GM23338 (cell line): ENCODE measurements at regions not wholly inside any gene's neighbourhood (a gene's known extent, or its start where the extent isn't known, plus 50 kb on each side); places are given as distances from the start of the nearest gene placed in this dataset.

Source experiments
- ATAC-seq: fragments of 200-7000 bp; cut with Tn5 transposase; 3 replicates; pipeline ENCODE4 v1.9.1; 2020
- DNase-seq: peaks from one replicate; pipeline ENCODE4 v3.0.0-alpha.2; 2015; ENCODE audit warnings: low spot score
- H2AFZ ChIP-seq: fragments of 200-600 bp; sonication (generic); 2 replicates; pipeline ENCODE4 v1.8.0; 2016; ENCODE audit warnings: antibody characterized with exemption, mild to moderate bottlenecking, moderate library complexity
- H3F3A ChIP-seq: fragments of 200-600 bp; sonication (generic); replicated peaks from 2 replicates; pipeline ENCODE4 v1.8.0; 2017; ENCODE audit warnings: antibody characterized with exemption, mixed run types, low read depth
- H3K27ac ChIP-seq: fragments of 200-600 bp; sonication (generic); 2 replicates; pipeline ENCODE4 v1.6.1; 2016; ENCODE audit warnings: low read depth
- H3K27me3 ChIP-seq: fragments of 200-600 bp; sonication (generic); 2 replicates; pipeline ENCODE4 v1.8.0; 2016; ENCODE audit warnings: mild to moderate bottlenecking, mixed run types, moderate library complexity; ENCODE audit not compliant: insufficient read depth
- H3K36me3 ChIP-seq: fragments of 200-600 bp; sonication (generic); 2 replicates; pipeline ENCODE4 v1.8.0; 2016; ENCODE audit warnings: mild to moderate bottlenecking; ENCODE audit not compliant: insufficient read depth
- H3K4me1 ChIP-seq: fragments of 200-600 bp; sonication (generic); 2 replicates; pipeline ENCODE4 v1.8.0; 2016; ENCODE audit warnings: mild to moderate bottlenecking, moderate library complexity; ENCODE audit not compliant: insufficient read depth
- H3K4me2 ChIP-seq: fragments of 200-600 bp; sonication (generic); 2 replicates; pipeline ENCODE4 v1.7.1; 2017; ENCODE audit warnings: mixed run types
- H3K4me3 ChIP-seq: fragments of 200-600 bp; sonication (generic); 2 replicates; pipeline ENCODE4 v1.6.1; 2016; ENCODE audit warnings: mixed run types
- H3K79me2 ChIP-seq: fragments of 200-600 bp; sonication (generic); replicated peaks from 2 replicates; pipeline ENCODE4 v1.8.0; 2017; ENCODE audit warnings: mild to moderate bottlenecking; ENCODE audit not compliant: insufficient read depth
- H3K9me2 ChIP-seq: fragments of 200-600 bp; sonication (generic); 2 replicates; pipeline ENCODE4 v1.8.0; 2017; ENCODE audit not compliant: insufficient read depth
- H4K20me1 ChIP-seq: fragments of 200-600 bp; sonication (generic); replicated peaks from 2 replicates; pipeline ENCODE4 v1.8.0; 2017; ENCODE audit warnings: mild to moderate bottlenecking; ENCODE audit not compliant: insufficient read depth
- H3K27ac Mint-ChIP-seq: 2 replicates; pipeline ENCODE4 v1.8.0; 2020; ENCODE audit warnings: inconsistent platforms, mild to moderate bottlenecking, moderate library complexity, mixed read lengths
- H3K27me3 Mint-ChIP-seq: 3 replicates; pipeline ENCODE4 v1.8.0; 2022; ENCODE audit warnings: low read depth, mild to moderate bottlenecking, moderate library complexity, mixed read lengths, inconsistent platforms; ENCODE audit not compliant: insufficient read depth, poor library complexity
- H3K36me3 Mint-ChIP-seq: 3 replicates; pipeline ENCODE4 v1.8.0; 2021; ENCODE audit warnings: low read depth, mild to moderate bottlenecking, inconsistent platforms, moderate library complexity, mixed read lengths
- H3K4me1 Mint-ChIP-seq: 3 replicates; pipeline ENCODE4 v1.8.0; 2020; ENCODE audit warnings: mild to moderate bottlenecking, inconsistent platforms, mixed read lengths
- H3K4me3 Mint-ChIP-seq: 3 replicates; pipeline ENCODE4 v1.8.0; 2021; ENCODE audit warnings: moderate library complexity, mild to moderate bottlenecking, inconsistent platforms, mixed read lengths
- H3K9me3 Mint-ChIP-seq: 3 replicates; pipeline ENCODE4 v1.8.0; 2020; ENCODE audit warnings: moderate library complexity, mild to moderate bottlenecking, inconsistent platforms, mixed read lengths
- CREB1 ChIP-seq: fragments of 250-450 bp; sonication (Bioruptor Pico); IDR thresholded peaks from 2 replicates; pipeline ENCODE4 v1.5.0; 2020; ENCODE audit warnings: low read depth, mild to moderate bottlenecking, moderate library complexity
- EZH2 ChIP-seq: fragments of 200-600 bp; sonication (generic); IDR thresholded peaks from one replicate; pipeline ENCODE4 v1.8.0; 2017; ENCODE audit warnings: antibody characterized with exemption, mild to moderate bottlenecking, low read depth; ENCODE audit not compliant: unreplicated experiment
- EZH2phosphoT487 ChIP-seq: fragments of 200-600 bp; sonication (generic); IDR thresholded peaks from one replicate; pipeline ENCODE4 v1.8.1; 2018; ENCODE audit warnings: antibody characterized with exemption; ENCODE audit not compliant: unreplicated experiment
- JUNB ChIP-seq: IDR thresholded peaks from one replicate; pipeline ENCODE4 v1.6.1; 2016; ENCODE audit warnings: antibody characterized with exemption; ENCODE audit not compliant: unreplicated experiment
- NANOG ChIP-seq: IDR thresholded peaks from 2 replicates; pipeline ENCODE4 v1.6.1; 2016; ENCODE audit warnings: antibody characterized with exemption, borderline replicate concordance
- POLR2AphosphoS5 ChIP-seq: IDR thresholded peaks from 2 replicates; pipeline ENCODE4 v1.6.1; 2016; ENCODE audit warnings: antibody characterized with exemption, low read depth
- STAT1 ChIP-seq: IDR thresholded peaks from one replicate; pipeline ENCODE4 v1.6.1; 2016; ENCODE audit warnings: antibody characterized with exemption; ENCODE audit not compliant: unreplicated experiment
- ZNF114 ChIP-seq: fragments of 250-450 bp; sonication (Bioruptor Pico); IDR thresholded peaks from 2 replicates; pipeline ENCODE4 v1.5.0; 2020; ENCODE audit warnings: mild to moderate bottlenecking, moderate library complexity
- ZNF331 ChIP-seq: fragments of 250-450 bp; sonication (Bioruptor Pico); IDR thresholded peaks from 2 replicates; pipeline ENCODE4 v1.5.0; 2020; ENCODE audit warnings: low read depth, mild to moderate bottlenecking, moderate library complexity
- TF ChIP-seq, protein P1 (sequence below): IDR thresholded peaks from one replicate; pipeline ENCODE4 v1.6.1; 2018; ENCODE audit warnings: antibody characterized with exemption; ENCODE audit not compliant: unreplicated experiment
- TF ChIP-seq, protein P2 (sequence below): IDR thresholded peaks from 2 replicates; pipeline ENCODE4 v1.6.1; 2016; ENCODE audit warnings: antibody characterized with exemption
- TF ChIP-seq, protein P3 (sequence below), 2 experiments: fragments of 200-600 bp in 1 of 2; sonication (generic) in 1 of 2; conservative IDR thresholded peaks; 2 replicates each; pipeline versions ENCODE4 v1.5.1 to v1.6.1; 2016 to 2017; ENCODE audit warnings: antibody characterized with exemption in 2 of 2, low read depth in 2 of 2, mild to moderate bottlenecking in 2 of 2, moderate library complexity in 1 of 2

DNA sequence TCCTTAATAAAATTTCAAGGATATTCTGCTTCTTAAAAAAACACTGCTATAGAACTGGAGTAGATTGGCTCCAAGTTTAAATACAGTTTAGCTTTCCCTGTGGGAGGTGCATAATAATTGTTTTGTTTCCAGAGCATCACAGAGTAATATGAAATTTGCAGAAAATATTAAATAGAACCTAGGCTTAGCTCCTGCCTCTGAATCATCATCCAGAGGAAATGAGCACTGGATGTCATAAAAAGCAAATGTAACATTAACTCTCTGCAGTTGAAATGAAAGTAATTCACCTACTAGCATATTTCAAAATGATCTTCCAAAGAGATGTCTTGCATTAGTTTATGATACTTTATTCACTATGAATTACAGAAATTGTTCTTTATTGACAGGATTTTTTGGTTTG, 769.8 kb downstream of the C12orf50 start (continued):
- TF ChIP-seq ZNF331 (no peak), NANOG (no peak), ZNF114 (no peak)

DNA sequence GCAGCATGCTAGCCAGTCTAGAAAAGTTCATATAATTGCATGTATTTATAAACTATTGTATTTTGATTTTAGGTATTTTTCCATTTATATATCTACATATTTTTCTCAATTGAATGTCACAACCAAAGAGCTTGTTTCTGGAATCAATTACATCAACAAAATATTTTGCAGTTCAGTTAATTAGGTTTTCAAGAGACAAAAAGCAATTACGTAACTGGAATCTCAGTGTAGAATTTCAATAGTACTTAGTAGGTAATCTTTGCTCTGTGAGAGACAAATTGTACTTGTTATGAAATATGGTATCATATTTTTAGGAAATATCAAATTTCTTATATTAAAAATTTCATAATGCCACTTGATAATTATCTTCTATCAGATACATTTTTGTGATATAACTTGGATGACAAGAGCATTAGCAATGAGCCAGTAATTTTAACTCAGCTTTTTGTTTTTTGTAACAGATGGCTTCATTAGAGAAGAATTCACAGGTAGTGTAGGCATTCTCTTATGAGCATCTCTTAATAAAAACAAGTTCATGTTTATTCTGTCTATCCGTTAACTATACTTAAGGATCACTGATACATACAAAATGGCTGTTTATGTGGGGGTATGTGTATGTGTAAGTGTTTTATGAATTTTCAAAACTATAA, 774.7 kb downstream of the C12orf50 start:
- Histone ChIP-seq H2AFZ (no peak overlapping the region), H3K9me2 (0 out of 2 replicates have a peak, but pooled peaks cover 2% of the 10 kb centered on the region), H3F3A (no peaks in the 10 kb centered on the region), H3K4me3 (no peak overlapping the region), H4K20me1 (no peaks in the 10 kb centered on the region), H3K4me1 (no peaks in the 10 kb centered on the region), H3K27me3 (no peaks in the 10 kb centered on the region), H3K79me2 (no peaks in the 10 kb centered on the region), H3K36me3 (no peaks in the 10 kb centered on the region), H3K4me2 (no peak overlapping the region), H3K27ac (no peak overlapping the region)
- no peak overlapping the region for H3K4me3 Mint-ChIP-seq
- TF ChIP-seq ZNF331, result no peak
- no peaks in the 10 kb centered on the region for H3K4me1 Mint-ChIP-seq
- H3K27ac Mint-ChIP-seq, result no peak overlapping the region
- ATAC-seq (no peak), DNase-seq (no peak)
- H3K27me3 Mint-ChIP-seq, result peaks cover 2% of the 10 kb centered on the region
- peaks cover 8% of the 10 kb centered on the region for H3K36me3 Mint-ChIP-seq
- H3K9me3 Mint-ChIP-seq, result peaks cover 9% of the 10 kb centered on the region; the same call in 2 of the 3 replicates

DNA sequence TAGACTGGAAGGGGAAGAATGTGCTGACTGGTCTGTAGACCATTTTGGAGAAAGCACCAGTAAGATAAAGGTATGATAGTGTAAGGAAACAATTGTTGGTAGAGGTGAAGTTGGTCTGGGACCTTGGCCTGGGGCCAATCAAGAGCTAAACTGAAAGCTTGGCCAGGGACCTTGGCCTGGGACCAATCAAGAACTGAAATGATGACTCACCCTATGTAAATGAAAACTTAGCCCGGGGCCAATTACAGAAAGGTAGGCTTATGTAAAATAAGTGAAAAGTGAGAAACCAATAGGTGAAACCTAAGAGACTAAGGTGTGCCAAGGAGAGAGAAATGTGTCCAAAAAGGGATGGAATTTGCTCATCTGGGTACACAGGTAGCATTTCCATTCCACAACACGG, 776.0 kb downstream of the C12orf50 start:
- Histone ChIP-seq H3K27me3 (no peaks in the 10 kb centered on the region), H3K4me1 (no peaks in the 10 kb centered on the region), H4K20me1 (no peaks in the 10 kb centered on the region), H3K27ac (no peak overlapping the region), H3K4me3 (no peak overlapping the region), H3K4me2 (no peak overlapping the region), H3K9me2 (0 out of 2 replicates have a peak, but pooled peaks cover 2% of the 10 kb centered on the region), H3F3A (no peaks in the 10 kb centered on the region), H2AFZ (no peak overlapping the region; the same call in 1 of the 2 replicates), H3K79me2 (no peaks in the 10 kb centered on the region), H3K36me3 (no peaks in the 10 kb centered on the region)
- no peak for TF ChIP-seq EZH2phosphoT487
- H3K36me3 Mint-ChIP-seq, result peaks cover 8% of the 10 kb centered on the region
- DNase-seq (no peak), ATAC-seq (no peak)
- H3K27me3 Mint-ChIP-seq, result peaks cover 4% of the 10 kb centered on the region
- no peak overlapping the region for H3K27ac Mint-ChIP-seq
- no peaks in the 10 kb centered on the region for H3K4me1 Mint-ChIP-seq
- H3K4me3 Mint-ChIP-seq, result no peak overlapping the region
- H3K9me3 Mint-ChIP-seq, result peaks cover 9% of the 10 kb centered on the region; the same call in 2 of the 3 replicates

DNA sequence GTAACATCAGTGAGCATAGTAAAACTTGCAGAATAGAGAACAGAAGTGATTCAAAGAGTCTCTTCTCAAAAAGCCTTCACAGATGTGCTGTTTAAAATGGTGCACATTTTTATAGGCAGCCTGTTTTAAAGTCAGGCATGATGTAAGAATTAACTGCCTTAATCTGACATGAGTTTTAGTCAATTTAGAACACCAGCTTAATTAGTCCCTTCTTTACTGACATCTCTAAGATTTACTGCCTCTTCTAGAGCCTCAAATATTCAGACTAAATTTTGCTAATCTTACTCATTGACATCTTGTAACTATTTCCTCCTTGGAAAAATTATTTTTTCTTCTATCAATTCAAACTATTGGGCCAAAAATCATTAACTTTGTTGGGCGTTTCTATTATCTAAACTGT, 782.5 kb downstream of the C12orf50 start:
- Mint-ChIP-seq H3K4me3 (no peak overlapping the region), H3K27ac (no peak overlapping the region), H3K36me3 (no peaks in the 10 kb centered on the region), H3K4me1 (no peaks in the 10 kb centered on the region), H3K27me3 (peaks cover 4% of the 10 kb centered on the region), H3K9me3 (no peaks in the 10 kb centered on the region)
- Histone ChIP-seq H3K27me3 (no peaks in the 10 kb centered on the region), H3K79me2 (no peaks in the 10 kb centered on the region), H3K4me2 (no peak overlapping the region), H3K36me3 (no peaks in the 10 kb centered on the region), H4K20me1 (no peaks in the 10 kb centered on the region), H3K4me1 (no peaks in the 10 kb centered on the region), H3K27ac (no peak overlapping the region), H3F3A (no peaks in the 10 kb centered on the region), H2AFZ (no peak overlapping the region), H3K9me2 (no peaks in the 10 kb centered on the region), H3K4me3 (no peak overlapping the region)
- DNase-seq (no peak), ATAC-seq (no peak)
- TF ChIP-seq JUNB (no peak), EZH2 (no peak), NANOG (no peak), STAT1 (no peak), ZNF331 (no peak), POLR2AphosphoS5 (no peak), CREB1 (CRISPR knock-in tag) (no peak)
- TF ChIP-seq, protein P1, sequence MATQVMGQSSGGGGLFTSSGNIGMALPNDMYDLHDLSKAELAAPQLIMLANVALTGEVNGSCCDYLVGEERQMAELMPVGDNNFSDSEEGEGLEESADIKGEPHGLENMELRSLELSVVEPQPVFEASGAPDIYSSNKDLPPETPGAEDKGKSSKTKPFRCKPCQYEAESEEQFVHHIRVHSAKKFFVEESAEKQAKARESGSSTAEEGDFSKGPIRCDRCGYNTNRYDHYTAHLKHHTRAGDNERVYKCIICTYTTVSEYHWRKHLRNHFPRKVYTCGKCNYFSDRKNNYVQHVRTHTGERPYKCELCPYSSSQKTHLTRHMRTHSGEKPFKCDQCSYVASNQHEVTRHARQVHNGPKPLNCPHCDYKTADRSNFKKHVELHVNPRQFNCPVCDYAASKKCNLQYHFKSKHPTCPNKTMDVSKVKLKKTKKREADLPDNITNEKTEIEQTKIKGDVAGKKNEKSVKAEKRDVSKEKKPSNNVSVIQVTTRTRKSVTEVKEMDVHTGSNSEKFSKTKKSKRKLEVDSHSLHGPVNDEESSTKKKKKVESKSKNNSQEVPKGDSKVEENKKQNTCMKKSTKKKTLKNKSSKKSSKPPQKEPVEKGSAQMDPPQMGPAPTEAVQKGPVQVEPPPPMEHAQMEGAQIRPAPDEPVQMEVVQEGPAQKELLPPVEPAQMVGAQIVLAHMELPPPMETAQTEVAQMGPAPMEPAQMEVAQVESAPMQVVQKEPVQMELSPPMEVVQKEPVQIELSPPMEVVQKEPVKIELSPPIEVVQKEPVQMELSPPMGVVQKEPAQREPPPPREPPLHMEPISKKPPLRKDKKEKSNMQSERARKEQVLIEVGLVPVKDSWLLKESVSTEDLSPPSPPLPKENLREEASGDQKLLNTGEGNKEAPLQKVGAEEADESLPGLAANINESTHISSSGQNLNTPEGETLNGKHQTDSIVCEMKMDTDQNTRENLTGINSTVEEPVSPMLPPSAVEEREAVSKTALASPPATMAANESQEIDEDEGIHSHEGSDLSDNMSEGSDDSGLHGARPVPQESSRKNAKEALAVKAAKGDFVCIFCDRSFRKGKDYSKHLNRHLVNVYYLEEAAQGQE, result no peak
- TF ChIP-seq, protein P2, sequence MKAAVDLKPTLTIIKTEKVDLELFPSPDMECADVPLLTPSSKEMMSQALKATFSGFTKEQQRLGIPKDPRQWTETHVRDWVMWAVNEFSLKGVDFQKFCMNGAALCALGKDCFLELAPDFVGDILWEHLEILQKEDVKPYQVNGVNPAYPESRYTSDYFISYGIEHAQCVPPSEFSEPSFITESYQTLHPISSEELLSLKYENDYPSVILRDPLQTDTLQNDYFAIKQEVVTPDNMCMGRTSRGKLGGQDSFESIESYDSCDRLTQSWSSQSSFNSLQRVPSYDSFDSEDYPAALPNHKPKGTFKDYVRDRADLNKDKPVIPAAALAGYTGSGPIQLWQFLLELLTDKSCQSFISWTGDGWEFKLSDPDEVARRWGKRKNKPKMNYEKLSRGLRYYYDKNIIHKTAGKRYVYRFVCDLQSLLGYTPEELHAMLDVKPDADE, result no peak
- TF ChIP-seq, protein P3, sequence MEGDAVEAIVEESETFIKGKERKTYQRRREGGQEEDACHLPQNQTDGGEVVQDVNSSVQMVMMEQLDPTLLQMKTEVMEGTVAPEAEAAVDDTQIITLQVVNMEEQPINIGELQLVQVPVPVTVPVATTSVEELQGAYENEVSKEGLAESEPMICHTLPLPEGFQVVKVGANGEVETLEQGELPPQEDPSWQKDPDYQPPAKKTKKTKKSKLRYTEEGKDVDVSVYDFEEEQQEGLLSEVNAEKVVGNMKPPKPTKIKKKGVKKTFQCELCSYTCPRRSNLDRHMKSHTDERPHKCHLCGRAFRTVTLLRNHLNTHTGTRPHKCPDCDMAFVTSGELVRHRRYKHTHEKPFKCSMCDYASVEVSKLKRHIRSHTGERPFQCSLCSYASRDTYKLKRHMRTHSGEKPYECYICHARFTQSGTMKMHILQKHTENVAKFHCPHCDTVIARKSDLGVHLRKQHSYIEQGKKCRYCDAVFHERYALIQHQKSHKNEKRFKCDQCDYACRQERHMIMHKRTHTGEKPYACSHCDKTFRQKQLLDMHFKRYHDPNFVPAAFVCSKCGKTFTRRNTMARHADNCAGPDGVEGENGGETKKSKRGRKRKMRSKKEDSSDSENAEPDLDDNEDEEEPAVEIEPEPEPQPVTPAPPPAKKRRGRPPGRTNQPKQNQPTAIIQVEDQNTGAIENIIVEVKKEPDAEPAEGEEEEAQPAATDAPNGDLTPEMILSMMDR (conservative IDR thresholded peaks at IDR 0.05; ENCODE audit: low read depth in 2 of 2), result no peak
